ENCODE measurements at regions not wholly inside any gene's neighbourhood (a gene's known extent, or its start where the extent isn't known, plus 50 kb on each side); places are given as distances from the start of the nearest gene placed in this dataset.
"Not testable (repeated sequence)": the region's sequence is repeated elsewhere in the genome, so short reads cannot be mapped to it uniquely, and the experiment has no call there.

DNA sequence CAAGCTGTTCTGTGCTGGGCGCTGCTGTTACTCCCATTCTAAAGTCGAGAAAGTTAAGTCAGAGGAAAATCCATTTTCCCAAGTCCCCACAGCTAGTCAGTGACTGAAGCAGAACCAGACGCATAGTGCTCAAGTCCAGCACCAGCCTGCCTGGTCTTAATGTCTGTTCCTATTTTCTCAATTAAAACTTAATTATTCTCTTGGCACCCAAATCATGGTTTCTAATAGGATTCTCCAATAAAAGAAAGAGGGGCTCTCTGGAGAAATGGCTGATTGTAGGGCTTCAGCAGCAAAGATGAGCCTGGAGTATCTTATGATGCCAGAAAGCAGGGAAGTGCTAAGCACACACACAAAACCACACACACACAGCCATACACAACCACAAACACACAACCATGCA, 531.0 kb upstream of the SALL3 start:
- no peak for DNase-seq (ENCODE audit: low read depth, low spot score)

DNA sequence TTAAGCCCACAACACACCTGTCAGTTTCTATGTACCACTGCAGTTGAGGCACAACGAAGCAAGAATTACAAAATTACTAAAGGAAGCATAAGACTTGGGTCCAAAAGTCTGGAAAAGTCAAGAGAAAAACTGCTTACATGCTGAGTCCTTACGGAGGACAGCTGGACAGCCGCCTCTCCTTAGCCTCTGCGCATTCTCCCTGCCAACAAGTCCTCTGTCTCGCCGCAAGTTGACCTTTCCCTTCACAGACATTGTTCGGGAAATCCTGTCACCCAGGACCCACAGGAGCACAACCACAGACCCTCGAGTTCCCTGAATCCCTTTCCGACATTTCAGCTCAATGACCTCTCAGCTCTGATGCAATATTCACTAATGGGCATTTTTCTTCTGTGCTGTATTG, 525.4 kb upstream of the SALL3 start:
- no peak for DNase-seq (ENCODE audit: low read depth, low spot score)

GRCh38 chr18:78455386-78455785, 524.2 kb upstream of the SALL3 start:
- DNase-seq (ENCODE audit: low read depth, low spot score), result no peak

DNA sequence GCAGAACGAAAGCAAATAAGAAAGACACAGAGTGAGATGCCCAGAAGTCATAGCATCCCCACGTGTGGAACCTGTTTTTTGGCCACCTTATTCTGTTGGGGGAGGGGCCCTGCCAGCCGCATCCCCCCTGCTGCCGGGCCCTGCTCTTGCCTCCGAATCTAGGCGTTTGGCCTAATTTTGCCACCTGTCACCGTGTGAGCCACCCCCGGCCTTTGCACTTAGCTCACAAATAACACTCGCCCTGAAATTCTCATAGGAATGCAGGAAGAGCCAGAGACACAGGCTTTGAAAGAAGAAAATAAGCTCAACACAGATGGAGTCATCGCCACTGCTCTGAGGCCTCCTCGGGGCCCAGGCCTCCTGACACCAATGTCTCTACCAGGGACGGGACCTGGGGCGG, 522.6 kb upstream of the SALL3 start:
- DNase-seq (ENCODE audit: low read depth, low spot score), result no peak

- no peak for DNase-seq (ENCODE audit: low read depth, low spot score)
Observed at GRCh38 chr18:78457731-78458130, 521.9 kb upstream of the SALL3 start.

DNA sequence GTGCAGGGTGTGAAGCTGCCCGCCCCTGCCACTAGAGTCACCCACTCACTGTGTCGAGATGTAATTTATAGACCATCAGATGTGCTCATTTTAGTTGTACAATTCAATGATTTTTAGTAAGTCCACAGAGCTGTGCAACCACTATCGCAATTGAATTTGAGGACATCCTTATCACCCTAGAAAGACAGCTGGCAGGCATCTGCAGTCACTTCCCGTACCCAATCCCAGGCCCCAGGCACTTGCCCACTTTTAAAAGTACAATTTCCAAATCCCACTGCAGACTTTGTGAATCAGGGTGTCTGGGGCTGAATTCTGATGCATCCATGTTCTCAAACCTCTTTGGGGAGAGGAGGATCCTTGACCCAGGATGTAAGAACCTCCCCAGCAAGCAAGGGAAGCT, 521.3 kb upstream of the SALL3 start:
- DNase-seq (ENCODE audit: low read depth, low spot score), result no peak

- DNase-seq (ENCODE audit: low read depth, low spot score), result no peak
Observed at GRCh38 chr18:78459668-78460067, 520.0 kb upstream of the SALL3 start.

DNA sequence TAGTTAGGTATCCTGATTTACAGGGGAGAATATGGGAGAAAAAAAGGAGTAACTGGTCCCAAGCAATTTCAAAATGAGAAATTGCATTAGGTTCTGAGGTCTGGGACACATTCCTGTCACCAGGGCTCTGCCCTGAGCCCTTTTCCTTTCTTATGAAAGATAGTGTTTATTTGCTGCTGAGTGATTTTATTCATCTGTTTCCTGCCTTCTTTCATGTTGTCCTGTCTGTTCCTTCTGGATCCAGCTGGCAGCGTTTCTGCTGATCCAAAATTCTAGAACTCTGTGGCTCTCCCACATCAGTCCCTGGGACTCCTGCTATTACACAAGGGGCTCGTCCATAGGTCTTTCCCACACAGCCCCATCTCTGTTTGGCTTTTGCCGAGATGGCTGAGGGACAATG, 519.1 kb upstream of the SALL3 start:
- no peak for DNase-seq (ENCODE audit: low read depth, low spot score)

- DNase-seq (ENCODE audit: low read depth, low spot score), result no peak
Observed at GRCh38 chr18:78473563-78473962, 506.1 kb upstream of the SALL3 start.

DNA sequence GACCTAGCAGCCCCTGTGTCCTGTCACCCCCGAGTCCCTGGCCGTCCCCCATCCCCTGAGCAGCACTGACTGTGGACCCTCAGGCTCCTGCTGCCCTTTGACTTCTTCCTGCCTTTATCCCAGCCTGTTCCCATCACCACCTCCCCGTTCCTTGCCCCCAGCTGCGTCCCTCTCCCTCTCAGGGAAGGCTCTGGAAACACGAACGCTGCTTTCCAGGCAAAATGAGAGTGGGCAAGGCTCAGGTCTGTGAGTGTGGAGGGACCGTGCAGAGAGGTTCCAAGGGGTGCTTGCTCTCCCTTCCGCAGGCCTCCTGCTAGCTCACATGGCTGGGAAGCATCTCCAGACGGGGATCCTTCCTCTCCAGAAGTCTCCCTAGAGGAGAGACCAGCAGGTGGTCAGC, 501.8 kb upstream of the SALL3 start:
- DNase-seq (ENCODE audit: low read depth, low spot score), result no peak

GRCh38 chr18:78479443-78479842, 500.2 kb upstream of the SALL3 start:
- DNase-seq (ENCODE audit: low read depth, low spot score), result no peak

DNA sequence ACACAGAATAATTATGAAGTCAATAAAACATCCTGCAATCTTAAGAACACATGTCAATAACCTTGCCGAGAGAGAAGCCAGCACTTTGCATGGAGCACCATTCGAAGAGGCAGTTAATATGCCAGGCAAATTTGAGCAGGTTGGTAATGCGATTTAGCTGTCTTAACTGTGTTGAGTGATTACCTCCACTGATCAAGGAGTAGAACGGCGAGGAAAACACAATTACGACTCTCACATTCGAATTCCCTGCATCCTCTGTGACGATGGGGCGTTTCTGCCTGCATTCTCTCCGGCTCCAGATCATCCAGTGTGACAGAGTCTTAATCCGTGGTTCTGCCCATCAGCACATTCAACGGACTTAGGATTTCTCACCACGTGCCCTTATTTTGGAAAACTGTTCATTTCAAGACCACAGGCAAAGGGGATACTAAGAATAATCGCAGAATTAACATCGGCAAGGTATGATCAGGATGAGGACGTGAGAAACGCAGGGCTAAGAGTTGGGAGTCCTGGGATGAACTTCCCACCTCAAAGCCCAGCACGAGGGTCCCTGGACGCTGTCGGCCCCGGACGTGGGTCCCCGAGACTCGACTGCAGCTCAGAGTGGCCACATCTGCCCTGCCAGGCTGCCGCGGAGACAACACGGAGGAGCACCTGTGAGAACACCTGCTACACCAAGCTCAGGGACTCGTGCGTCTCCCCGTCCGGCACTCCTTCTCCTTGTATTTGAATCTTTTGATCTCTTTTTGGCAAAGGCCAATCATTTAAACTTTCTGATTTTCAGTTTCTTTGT, 499.2 kb upstream of the SALL3 start:
- DNase-seq (ENCODE audit: low read depth, low spot score), result no peak

- no peak for DNase-seq (ENCODE audit: low read depth, low spot score)
Observed at GRCh38 chr18:78482378-78482777, 497.2 kb upstream of the SALL3 start.

DNA sequence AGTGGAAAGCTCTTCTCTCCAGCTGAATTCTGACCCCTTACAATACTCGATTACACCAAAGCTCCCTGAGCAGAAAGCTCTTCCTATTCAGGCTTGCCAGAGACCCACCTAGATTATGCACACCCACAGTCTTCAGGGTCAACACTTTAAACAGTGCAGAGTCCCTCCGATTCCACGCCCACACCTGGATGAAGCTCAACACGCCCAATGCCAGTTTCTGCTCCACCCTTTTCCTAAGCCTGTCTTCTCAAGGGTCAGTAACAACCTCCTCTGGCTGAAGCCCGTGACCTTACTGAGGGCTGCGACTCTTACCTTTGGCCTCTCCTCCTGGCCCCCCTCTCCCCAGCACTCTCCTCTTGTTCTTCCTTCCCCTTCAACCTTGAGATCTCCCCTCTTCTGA, 492.0 kb upstream of the SALL3 start:
- DNase-seq (ENCODE audit: low read depth, low spot score), result no peak

GRCh38 chr18:78492064-78492812, 487.4 kb upstream of the SALL3 start:
- DNase-seq (ENCODE audit: low read depth, low spot score), result no peak

GRCh38 chr18:78492813-78493371, 486.7 kb upstream of the SALL3 start:
- no peak for DNase-seq (ENCODE audit: low read depth, low spot score)

DNA sequence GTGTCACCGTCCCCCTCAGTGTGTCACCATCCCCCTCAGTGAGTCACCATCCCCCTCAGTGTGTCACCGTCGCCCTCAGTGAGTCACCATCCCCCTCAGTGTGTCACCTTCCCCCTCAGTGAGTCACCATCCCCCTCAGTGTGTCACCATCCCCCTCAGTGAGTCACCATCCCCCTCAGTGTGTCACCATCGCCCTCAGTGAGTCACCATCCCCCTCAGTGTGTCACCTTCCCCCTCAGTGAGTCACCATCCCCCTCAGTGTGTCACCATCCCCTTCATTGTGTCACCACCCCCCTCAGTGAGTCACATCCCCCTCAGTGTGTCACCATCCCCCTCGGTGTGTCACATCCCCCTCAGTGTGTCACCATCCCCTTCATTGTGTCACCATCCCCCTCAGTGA, 486.1 kb upstream of the SALL3 start:
- DNase-seq (ENCODE audit: low read depth, low spot score), result not testable (repeated sequence)

DNA sequence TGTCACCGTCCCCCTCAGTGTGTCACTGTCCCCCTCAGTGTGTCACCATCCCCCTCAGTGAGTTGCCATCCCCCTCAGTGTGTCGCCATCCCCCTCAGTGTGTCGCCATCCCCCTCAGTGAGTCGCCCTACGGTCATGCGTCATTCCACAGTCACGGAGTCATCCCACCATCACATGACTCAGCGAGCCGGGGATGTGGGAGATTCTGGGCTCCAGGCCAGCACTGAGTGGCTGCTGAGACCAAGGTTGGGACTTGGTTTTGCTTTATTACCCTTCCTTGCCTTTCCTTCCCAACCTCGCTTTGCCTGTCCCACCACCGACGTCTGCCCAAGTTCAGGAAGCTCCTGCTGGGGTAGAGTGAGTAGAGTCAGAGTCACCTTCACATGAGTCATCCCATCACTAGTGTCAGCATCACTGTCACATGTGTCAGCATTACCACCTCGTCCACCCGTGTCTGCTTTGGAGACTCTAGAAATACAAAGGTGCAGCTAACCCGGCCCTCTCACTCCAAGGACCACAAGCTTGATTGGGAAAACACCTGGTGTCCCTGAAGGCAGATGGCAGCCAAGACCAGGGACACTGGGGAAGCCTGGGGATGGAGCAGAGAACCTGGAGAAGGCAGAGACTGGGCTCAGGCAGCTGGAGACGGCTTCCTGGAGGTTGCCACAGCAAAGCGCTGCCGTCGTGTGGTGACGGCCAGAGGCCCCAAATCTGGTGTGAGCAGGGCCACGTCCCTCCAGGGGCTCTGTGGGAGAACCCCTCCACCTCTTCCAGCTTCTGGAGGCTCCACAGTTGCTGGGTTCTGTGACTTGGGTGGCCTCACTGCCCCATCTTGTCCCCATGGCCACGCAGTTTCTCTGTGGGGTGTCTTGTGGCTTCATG, 485.2 kb upstream of the SALL3 start:
- DNase-seq (ENCODE audit: low read depth, low spot score), result no peak

DNA sequence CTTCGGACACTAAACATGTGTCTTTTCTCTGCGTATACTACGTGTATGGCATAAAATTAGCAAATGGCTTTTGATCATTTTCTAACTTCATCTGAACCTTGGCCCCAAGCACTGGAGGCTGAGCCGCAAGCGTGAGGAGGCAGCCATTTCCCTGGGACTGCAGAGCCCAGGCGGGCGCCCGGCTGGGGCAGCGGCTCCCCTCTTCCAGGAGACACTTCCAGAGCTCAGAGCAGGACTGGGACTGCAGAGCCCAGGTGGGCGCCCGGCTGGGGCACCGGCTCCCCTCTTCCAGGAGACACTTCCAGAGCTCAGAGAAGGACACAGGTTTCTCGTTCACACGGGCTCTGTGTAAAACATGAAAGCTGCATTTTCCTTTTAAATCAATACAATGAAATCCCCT, 484.1 kb upstream of the SALL3 start:
- DNase-seq (ENCODE audit: low read depth, low spot score), result no peak

GRCh38 chr18:78496079-78496478, 483.5 kb upstream of the SALL3 start:
- DNase-seq (ENCODE audit: low read depth, low spot score), result no peak

- no peak for DNase-seq (ENCODE audit: low read depth, low spot score)
Observed at GRCh38 chr18:78497641-78498040, 482.0 kb upstream of the SALL3 start.

DNA sequence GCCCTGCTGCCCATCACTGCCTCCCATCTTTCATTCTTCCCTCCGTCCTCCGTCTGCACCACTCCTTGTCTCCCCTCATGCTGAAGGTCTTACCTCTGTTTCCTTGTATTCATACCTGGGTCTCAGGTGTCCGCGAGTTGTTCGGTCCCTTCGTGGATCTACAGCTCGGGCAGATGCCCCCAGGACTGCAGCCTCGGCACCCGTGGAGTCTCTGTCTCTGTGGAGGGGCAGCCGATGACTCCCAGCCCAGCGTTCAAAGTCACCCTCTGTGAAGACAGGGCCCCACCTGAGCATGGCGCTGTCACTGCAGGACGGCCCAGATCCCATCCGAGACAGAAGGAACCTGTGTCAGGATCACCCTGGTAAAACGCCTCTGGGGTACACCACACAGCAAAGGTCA, 480.0 kb upstream of the SALL3 start:
- DNase-seq (ENCODE audit: low read depth, low spot score), result no peak

Measured in iPS DF 19.7 (cell line).